ENCODE measurements at regions not wholly inside any gene's neighbourhood (a gene's known extent, or its start where the extent isn't known, plus 50 kb on each side); places are given as distances from the start of the nearest gene placed in this dataset.

DNA sequence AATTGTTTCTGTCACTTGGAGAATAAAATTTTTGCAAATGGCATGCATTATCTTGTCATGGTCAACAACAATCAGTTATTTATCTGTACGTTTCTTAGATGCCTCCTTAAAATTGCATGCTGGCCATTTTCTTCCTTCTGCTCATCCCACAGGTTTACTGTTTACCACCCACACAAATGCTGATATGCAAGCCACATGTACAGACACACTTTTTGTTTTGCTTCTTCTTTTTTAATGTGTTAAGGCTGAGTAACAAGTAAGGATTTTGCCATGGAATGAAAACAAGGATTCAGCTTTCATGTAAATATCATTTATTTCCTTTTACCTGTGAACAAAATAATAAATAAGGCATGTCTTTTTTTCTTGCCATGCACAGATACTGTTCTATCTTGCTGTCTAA lies 1077.1 kb upstream of the ZEB2 start:
- Histone ChIP-seq H3K27ac (no peak overlapping the region), H3K4me3 (ENCODE audit: low read depth in 1 of 2, low read length in 1 of 2) (no peak overlapping the region), H3K36me3 (no peaks in the 10 kb centered on the region), H3K27me3 (no peaks in the 10 kb centered on the region), H3K4me1 (ENCODE audit: control insufficient read depth in 1 of 2, insufficient read depth in 1 of 2, low read depth in 1 of 2, low read length in 1 of 2) (no peaks in the 10 kb centered on the region), H3K9me3 (no peaks in the 10 kb centered on the region)
- TF ChIP-seq, protein P1, sequence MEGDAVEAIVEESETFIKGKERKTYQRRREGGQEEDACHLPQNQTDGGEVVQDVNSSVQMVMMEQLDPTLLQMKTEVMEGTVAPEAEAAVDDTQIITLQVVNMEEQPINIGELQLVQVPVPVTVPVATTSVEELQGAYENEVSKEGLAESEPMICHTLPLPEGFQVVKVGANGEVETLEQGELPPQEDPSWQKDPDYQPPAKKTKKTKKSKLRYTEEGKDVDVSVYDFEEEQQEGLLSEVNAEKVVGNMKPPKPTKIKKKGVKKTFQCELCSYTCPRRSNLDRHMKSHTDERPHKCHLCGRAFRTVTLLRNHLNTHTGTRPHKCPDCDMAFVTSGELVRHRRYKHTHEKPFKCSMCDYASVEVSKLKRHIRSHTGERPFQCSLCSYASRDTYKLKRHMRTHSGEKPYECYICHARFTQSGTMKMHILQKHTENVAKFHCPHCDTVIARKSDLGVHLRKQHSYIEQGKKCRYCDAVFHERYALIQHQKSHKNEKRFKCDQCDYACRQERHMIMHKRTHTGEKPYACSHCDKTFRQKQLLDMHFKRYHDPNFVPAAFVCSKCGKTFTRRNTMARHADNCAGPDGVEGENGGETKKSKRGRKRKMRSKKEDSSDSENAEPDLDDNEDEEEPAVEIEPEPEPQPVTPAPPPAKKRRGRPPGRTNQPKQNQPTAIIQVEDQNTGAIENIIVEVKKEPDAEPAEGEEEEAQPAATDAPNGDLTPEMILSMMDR (IDR thresholded peaks at IDR 0.05): no peak

- Histone ChIP-seq H3K4me1 (ENCODE audit: control insufficient read depth in 1 of 2, insufficient read depth in 1 of 2, low read depth in 1 of 2, low read length in 1 of 2) (no peaks in the 10 kb centered on the region), H3K27ac (no peak overlapping the region), H3K9me3 (no peaks in the 10 kb centered on the region), H3K36me3 (no peaks in the 10 kb centered on the region), H3K27me3 (no peaks in the 10 kb centered on the region), H3K4me3 (ENCODE audit: low read depth in 1 of 2, low read length in 1 of 2) (no peak overlapping the region)
- TF ChIP-seq, protein P1 (IDR thresholded peaks at IDR 0.05): no peak
Measured at GRCh38 chr2:145596416-145596815, 1076.5 kb upstream of the ZEB2 start.

DNA sequence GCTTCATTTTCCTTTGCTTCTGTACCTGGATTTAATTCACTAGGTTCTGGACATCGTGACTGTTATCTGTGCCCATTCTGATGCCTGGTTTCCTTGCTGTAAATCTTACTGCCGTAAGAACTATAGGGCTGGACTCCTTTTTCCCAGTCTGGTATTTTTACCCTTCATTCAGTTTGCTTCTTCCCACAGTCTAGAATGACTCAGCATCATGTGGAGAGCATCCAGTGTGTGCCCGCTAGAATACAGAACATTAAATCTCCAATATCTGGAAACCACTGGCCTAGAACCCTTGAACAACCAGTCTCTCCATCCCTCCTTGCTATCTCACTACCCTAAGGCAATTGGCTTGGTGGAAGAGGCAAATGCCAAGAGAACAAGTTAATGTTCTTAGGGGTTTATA lies 1075.4 kb upstream of the ZEB2 start:
- TF ChIP-seq, protein P1 (IDR thresholded peaks at IDR 0.05): no peak
- no peaks in the 10 kb centered on the region for H3K9me3 ChIP-seq
- H3K27ac ChIP-seq: no peak overlapping the region
- no peaks in the 10 kb centered on the region for H3K36me3 ChIP-seq
- H3K4me1 ChIP-seq (ENCODE audit: control insufficient read depth in 1 of 2, insufficient read depth in 1 of 2, low read depth in 1 of 2, low read length in 1 of 2): no peaks in the 10 kb centered on the region
- H3K27me3 ChIP-seq: no peaks in the 10 kb centered on the region
- no peak overlapping the region for H3K4me3 ChIP-seq (ENCODE audit: low read depth in 1 of 2, low read length in 1 of 2)

- Histone ChIP-seq H3K9me3 (no peaks in the 10 kb centered on the region), H3K27me3 (no peaks in the 10 kb centered on the region), H3K4me3 (ENCODE audit: low read depth in 1 of 2, low read length in 1 of 2) (no peak overlapping the region), H3K36me3 (no peaks in the 10 kb centered on the region), H3K27ac (no peak overlapping the region), H3K4me1 (ENCODE audit: control insufficient read depth in 1 of 2, insufficient read depth in 1 of 2, low read depth in 1 of 2, low read length in 1 of 2) (no peaks in the 10 kb centered on the region)
- TF ChIP-seq, protein P1 (IDR thresholded peaks at IDR 0.05): no peak
Measured at GRCh38 chr2:145593991-145594614, 1074.2 kb upstream of the ZEB2 start.

DNA sequence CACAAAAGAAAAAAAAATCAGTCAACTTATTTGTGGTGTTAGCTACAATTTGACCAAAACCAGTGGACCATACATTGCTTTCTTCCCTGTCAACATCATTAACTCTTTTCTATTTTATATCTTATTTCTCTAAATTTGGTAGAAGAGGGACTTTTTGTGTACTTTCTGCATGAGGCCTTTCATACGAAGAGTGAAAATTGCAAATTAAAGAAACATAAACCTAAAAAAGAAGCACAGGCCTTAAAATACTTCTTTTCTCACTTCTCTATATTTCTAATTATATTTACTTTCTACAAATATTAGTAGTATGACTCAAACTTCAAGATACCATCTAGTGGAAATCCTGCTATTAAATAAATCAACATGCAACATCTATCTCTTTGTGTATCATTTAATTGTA lies 1073.4 kb upstream of the ZEB2 start:
- Histone ChIP-seq H3K9me3 (no peaks in the 10 kb centered on the region), H3K36me3 (no peaks in the 10 kb centered on the region), H3K4me1 (ENCODE audit: control insufficient read depth in 1 of 2, insufficient read depth in 1 of 2, low read depth in 1 of 2, low read length in 1 of 2) (no peaks in the 10 kb centered on the region), H3K27ac (no peak overlapping the region), H3K27me3 (no peaks in the 10 kb centered on the region), H3K4me3 (ENCODE audit: low read depth in 1 of 2, low read length in 1 of 2) (no peak overlapping the region)
- TF ChIP-seq, protein P1 (IDR thresholded peaks at IDR 0.05): no peak

- Histone ChIP-seq H3K27ac (no peak overlapping the region), H3K27me3 (no peaks in the 10 kb centered on the region), H3K4me3 (ENCODE audit: low read depth in 1 of 2, low read length in 1 of 2) (no peak overlapping the region), H3K9me3 (no peaks in the 10 kb centered on the region), H3K4me1 (ENCODE audit: control insufficient read depth in 1 of 2, insufficient read depth in 1 of 2, low read depth in 1 of 2, low read length in 1 of 2) (no peaks in the 10 kb centered on the region), H3K36me3 (no peaks in the 10 kb centered on the region)
- TF ChIP-seq, protein P1 (IDR thresholded peaks at IDR 0.05): no peak
Measured at GRCh38 chr2:145592361-145592760, 1072.4 kb upstream of the ZEB2 start.

All from neutrophil (primary cell).